Stomach (tissue), 4 donors: ENCODE measurements at regions not wholly inside any gene's neighbourhood (a gene's known extent, or its start where the extent isn't known, plus 50 kb on each side); places are given as distances from the start of the nearest gene placed in this dataset.

Experiments
- EP300 ChIP-seq: sonication (generic); formaldehyde crosslinking; IDR thresholded peaks from one replicate; pipeline ENCODE4 v1.6.1; 2017; ENCODE audit warnings: antibody characterized with exemption
- TF ChIP-seq, protein P1 (sequence below), 7 experiments: fragments of 450-650 bp in 4 of 7; fragments of 200-600 bp in 3 of 7; sonication (generic) in 3 of 7; IDR thresholded peaks; one replicate each; pipeline ENCODE4 v1.5.1; 2016 to 2019; ENCODE audit warnings: antibody characterized with exemption in 7 of 7, control low read depth in 2 of 7, mild to moderate bottlenecking in 1 of 7

DNA sequence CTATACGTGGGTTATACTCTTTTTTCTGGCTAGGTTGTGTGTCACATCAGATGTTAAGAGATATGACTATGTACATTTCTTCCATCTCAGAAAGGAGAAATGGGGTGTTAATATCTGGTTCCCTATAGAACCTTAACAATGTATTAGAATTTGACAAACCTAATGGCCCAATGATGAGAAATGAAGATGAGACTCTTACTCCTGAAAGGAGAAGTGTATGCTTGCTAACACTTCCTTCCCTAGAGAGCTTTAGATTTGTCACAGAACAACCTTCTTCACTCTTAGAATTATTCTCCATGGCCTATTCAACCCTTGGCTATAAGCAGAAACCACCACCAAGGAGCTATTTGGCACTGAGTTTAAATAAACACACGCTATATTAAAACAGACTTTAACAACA is 839.6 kb downstream of the GALC start:
- TF ChIP-seq, protein P1, sequence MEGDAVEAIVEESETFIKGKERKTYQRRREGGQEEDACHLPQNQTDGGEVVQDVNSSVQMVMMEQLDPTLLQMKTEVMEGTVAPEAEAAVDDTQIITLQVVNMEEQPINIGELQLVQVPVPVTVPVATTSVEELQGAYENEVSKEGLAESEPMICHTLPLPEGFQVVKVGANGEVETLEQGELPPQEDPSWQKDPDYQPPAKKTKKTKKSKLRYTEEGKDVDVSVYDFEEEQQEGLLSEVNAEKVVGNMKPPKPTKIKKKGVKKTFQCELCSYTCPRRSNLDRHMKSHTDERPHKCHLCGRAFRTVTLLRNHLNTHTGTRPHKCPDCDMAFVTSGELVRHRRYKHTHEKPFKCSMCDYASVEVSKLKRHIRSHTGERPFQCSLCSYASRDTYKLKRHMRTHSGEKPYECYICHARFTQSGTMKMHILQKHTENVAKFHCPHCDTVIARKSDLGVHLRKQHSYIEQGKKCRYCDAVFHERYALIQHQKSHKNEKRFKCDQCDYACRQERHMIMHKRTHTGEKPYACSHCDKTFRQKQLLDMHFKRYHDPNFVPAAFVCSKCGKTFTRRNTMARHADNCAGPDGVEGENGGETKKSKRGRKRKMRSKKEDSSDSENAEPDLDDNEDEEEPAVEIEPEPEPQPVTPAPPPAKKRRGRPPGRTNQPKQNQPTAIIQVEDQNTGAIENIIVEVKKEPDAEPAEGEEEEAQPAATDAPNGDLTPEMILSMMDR (IDR thresholded peaks at IDR 0.05) = no peak
- no peak for TF ChIP-seq EP300
